ENCODE measurements at regions not wholly inside any gene's neighbourhood (a gene's known extent, or its start where the extent isn't known, plus 50 kb on each side); places are given as distances from the start of the nearest gene placed in this dataset.

GRCh38 chr5:36357391-36357975 is 55.8 kb upstream of the RANBP3L start:
- TF ChIP-seq CTCF (IDR thresholded peaks at IDR 0.05; ENCODE audit: insufficient read depth, low read length) (no peak), POLR2AphosphoS5 (IDR thresholded peaks at IDR 0.05; ENCODE audit: low read depth) (no peak), REST (IDR thresholded peaks at IDR 0.05; ENCODE audit: insufficient replicate concordance, low read depth) (no peak)

Data from HL-60 (cell line).